ENCODE measurements at regions not wholly inside any gene's neighbourhood (a gene's known extent, or its start where the extent isn't known, plus 50 kb on each side); places are given as distances from the start of the nearest gene placed in this dataset.

- TF ChIP-seq POLR2A (IDR thresholded peaks at IDR 0.05; ENCODE audit: low read depth, low read length) (no peak), SPI1 (IDR thresholded peaks at IDR 0.05; ENCODE audit: low read depth, low read length) (no peak), POU2F2 (IDR thresholded peaks at IDR 0.05; ENCODE audit: low read depth, low read length) (no peak), POLR2AphosphoS5 (IDR thresholded peaks at IDR 0.05; ENCODE audit: low read depth, low read length) (no peak), PAX5 (IDR thresholded peaks at IDR 0.05; ENCODE audit: insufficient read depth, low read length, severe bottlenecking) (no peak)
- no peak for DNase-seq (ENCODE audit: insufficient read length, low spot score)
- no peak for FAIRE-seq
Observed at GRCh38 chr2:64303250-64303649, 150.7 kb upstream of the LGALSL start.

- FAIRE-seq (no peak), DNase-seq (ENCODE audit: insufficient read length, low spot score) (no peak)
- TF ChIP-seq POLR2AphosphoS5 (IDR thresholded peaks at IDR 0.05; ENCODE audit: low read depth, low read length) (no peak), SPI1 (IDR thresholded peaks at IDR 0.05; ENCODE audit: low read depth, low read length) (no peak), PAX5 (IDR thresholded peaks at IDR 0.05; ENCODE audit: insufficient read depth, low read length, severe bottlenecking) (no peak), TAF1 (IDR thresholded peaks at IDR 0.05; ENCODE audit: low read depth, low read length) (no peak), POU2F2 (IDR thresholded peaks at IDR 0.05; ENCODE audit: low read depth, low read length) (no peak), POLR2A (IDR thresholded peaks at IDR 0.05; ENCODE audit: low read depth, low read length) (no peak)
Observed at GRCh38 chr2:64307421-64307820, 146.5 kb upstream of the LGALSL start.

- no peak for FAIRE-seq
- no peak for TF ChIP-seq POLR2A (IDR thresholded peaks at IDR 0.05; ENCODE audit: low read depth, low read length)
- no peak for TF ChIP-seq POU2F2 (IDR thresholded peaks at IDR 0.05; ENCODE audit: low read depth, low read length)
- TF ChIP-seq PAX5 (IDR thresholded peaks at IDR 0.05; ENCODE audit: insufficient read depth, low read length, severe bottlenecking), result no peak
- no peak for TF ChIP-seq POLR2AphosphoS5 (IDR thresholded peaks at IDR 0.05; ENCODE audit: low read depth, low read length)
- no peak for TF ChIP-seq SPI1 (IDR thresholded peaks at IDR 0.05; ENCODE audit: low read depth, low read length)
- no peak for TF ChIP-seq TAF1 (IDR thresholded peaks at IDR 0.05; ENCODE audit: low read depth, low read length)
Observed at GRCh38 chr2:64311191-64311910, 142.6 kb upstream of the LGALSL start.

GRCh38 chr2:64311948-64312621 lies 141.9 kb upstream of the LGALSL start:
- DNase-seq (ENCODE audit: insufficient read length, low spot score), result no peak
- no peak for TF ChIP-seq POLR2A (IDR thresholded peaks at IDR 0.05; ENCODE audit: low read depth, low read length)
- no peak for TF ChIP-seq SPI1 (IDR thresholded peaks at IDR 0.05; ENCODE audit: low read depth, low read length)
- no peak for TF ChIP-seq PAX5 (IDR thresholded peaks at IDR 0.05; ENCODE audit: insufficient read depth, low read length, severe bottlenecking)
- no peak for TF ChIP-seq POLR2AphosphoS5 (IDR thresholded peaks at IDR 0.05; ENCODE audit: low read depth, low read length)
- TF ChIP-seq POU2F2 (IDR thresholded peaks at IDR 0.05; ENCODE audit: low read depth, low read length), result no peak
- TF ChIP-seq TAF1 (IDR thresholded peaks at IDR 0.05; ENCODE audit: low read depth, low read length), result no peak
- FAIRE-seq, result no peak

More at GRCh38 chr2:64311191-64311910, 142.6 kb upstream of the LGALSL start:
- no peak for DNase-seq (ENCODE audit: insufficient read length, low spot score)

- FAIRE-seq, result no peak
- TF ChIP-seq PAX5 (IDR thresholded peaks at IDR 0.05; ENCODE audit: insufficient read depth, low read length, severe bottlenecking), result no peak
- no peak for DNase-seq (ENCODE audit: insufficient read length, low spot score)
Observed at GRCh38 chr2:64312622-64313397, 141.2 kb upstream of the LGALSL start.

GRCh38 chr2:64313398-64313723 lies 140.6 kb upstream of the LGALSL start:
- DNase-seq (ENCODE audit: insufficient read length, low spot score) (no peak), FAIRE-seq (no peak)
- TF ChIP-seq POLR2A (IDR thresholded peaks at IDR 0.05; ENCODE audit: low read depth, low read length) (no peak), TAF1 (IDR thresholded peaks at IDR 0.05; ENCODE audit: low read depth, low read length) (no peak), POLR2AphosphoS5 (IDR thresholded peaks at IDR 0.05; ENCODE audit: low read depth, low read length) (no peak), POU2F2 (IDR thresholded peaks at IDR 0.05; ENCODE audit: low read depth, low read length) (no peak), SPI1 (IDR thresholded peaks at IDR 0.05; ENCODE audit: low read depth, low read length) (no peak), PAX5 (IDR thresholded peaks at IDR 0.05; ENCODE audit: insufficient read depth, low read length, severe bottlenecking) (no peak)

GRCh38 chr2:64315291-64315960 lies 138.5 kb upstream of the LGALSL start:
- DNase-seq (ENCODE audit: insufficient read length, low spot score), result no peak
- no peak for FAIRE-seq
- TF ChIP-seq POU2F2 (IDR thresholded peaks at IDR 0.05; ENCODE audit: low read depth, low read length) (no peak), POLR2A (IDR thresholded peaks at IDR 0.05; ENCODE audit: low read depth, low read length) (no peak), POLR2AphosphoS5 (IDR thresholded peaks at IDR 0.05; ENCODE audit: low read depth, low read length) (no peak), TAF1 (IDR thresholded peaks at IDR 0.05; ENCODE audit: low read depth, low read length) (no peak), PAX5 (IDR thresholded peaks at IDR 0.05; ENCODE audit: insufficient read depth, low read length, severe bottlenecking) (no peak), SPI1 (IDR thresholded peaks at IDR 0.05; ENCODE audit: low read depth, low read length) (no peak)

GRCh38 chr2:64317707-64318475 lies 136.1 kb upstream of the LGALSL start:
- TF ChIP-seq POLR2AphosphoS5 (IDR thresholded peaks at IDR 0.05; ENCODE audit: low read depth, low read length), result no peak
- TF ChIP-seq TAF1 (IDR thresholded peaks at IDR 0.05; ENCODE audit: low read depth, low read length), result no peak
- TF ChIP-seq PAX5 (IDR thresholded peaks at IDR 0.05; ENCODE audit: insufficient read depth, low read length, severe bottlenecking), result no peak
- no peak for TF ChIP-seq POLR2A (IDR thresholded peaks at IDR 0.05; ENCODE audit: low read depth, low read length)
- no peak for TF ChIP-seq SPI1 (IDR thresholded peaks at IDR 0.05; ENCODE audit: low read depth, low read length)
- TF ChIP-seq POU2F2 (IDR thresholded peaks at IDR 0.05; ENCODE audit: low read depth, low read length), result no peak
- DNase-seq (ENCODE audit: insufficient read length, low spot score) (no peak), FAIRE-seq (no peak)
